ENCODE measurements at regions not wholly inside any gene's neighbourhood (a gene's known extent, or its start where the extent isn't known, plus 50 kb on each side); places are given as distances from the start of the nearest gene placed in this dataset.

DNA sequence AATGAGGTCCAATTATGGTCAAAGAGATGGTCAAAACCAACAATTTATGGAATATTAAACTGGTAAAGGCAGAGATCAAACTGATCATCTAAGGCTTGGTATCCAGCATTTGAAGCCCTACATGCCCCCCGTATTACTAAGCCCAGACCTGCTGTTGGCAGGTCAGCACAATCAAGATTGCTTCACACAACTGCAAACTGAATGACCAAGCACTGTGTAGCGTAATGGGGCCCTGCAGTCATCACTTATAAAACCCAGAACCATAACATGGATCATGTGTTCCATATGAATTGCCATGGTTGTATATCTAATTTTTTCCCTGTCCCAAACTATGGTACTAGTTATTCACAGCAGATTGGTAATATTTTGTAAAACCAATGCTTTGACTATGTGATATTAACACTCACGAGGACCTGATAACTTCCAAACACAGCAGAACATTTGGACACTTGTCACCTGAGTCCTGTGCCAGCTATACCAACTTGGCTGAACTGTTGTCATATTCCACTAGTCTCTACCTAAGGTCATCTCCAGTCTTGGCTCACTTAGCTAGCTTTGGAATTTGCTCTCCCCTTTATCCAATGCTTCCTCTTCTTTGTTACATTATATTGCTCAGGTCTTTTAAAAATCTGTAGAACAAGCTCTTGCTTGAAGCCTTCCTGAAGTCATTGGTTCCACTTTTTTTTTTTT is 81.7 kb upstream of the HMHB1 start:
- Histone ChIP-seq H3K9me3 (no peaks in the 10 kb centered on the region), H3K36me3 (ENCODE audit: low read depth) (no peaks in the 10 kb centered on the region), H3K4me1 (ENCODE audit: low read depth) (no peaks in the 10 kb centered on the region), H3K4me3 (no peak overlapping the region)
- TF ChIP-seq, protein P1, sequence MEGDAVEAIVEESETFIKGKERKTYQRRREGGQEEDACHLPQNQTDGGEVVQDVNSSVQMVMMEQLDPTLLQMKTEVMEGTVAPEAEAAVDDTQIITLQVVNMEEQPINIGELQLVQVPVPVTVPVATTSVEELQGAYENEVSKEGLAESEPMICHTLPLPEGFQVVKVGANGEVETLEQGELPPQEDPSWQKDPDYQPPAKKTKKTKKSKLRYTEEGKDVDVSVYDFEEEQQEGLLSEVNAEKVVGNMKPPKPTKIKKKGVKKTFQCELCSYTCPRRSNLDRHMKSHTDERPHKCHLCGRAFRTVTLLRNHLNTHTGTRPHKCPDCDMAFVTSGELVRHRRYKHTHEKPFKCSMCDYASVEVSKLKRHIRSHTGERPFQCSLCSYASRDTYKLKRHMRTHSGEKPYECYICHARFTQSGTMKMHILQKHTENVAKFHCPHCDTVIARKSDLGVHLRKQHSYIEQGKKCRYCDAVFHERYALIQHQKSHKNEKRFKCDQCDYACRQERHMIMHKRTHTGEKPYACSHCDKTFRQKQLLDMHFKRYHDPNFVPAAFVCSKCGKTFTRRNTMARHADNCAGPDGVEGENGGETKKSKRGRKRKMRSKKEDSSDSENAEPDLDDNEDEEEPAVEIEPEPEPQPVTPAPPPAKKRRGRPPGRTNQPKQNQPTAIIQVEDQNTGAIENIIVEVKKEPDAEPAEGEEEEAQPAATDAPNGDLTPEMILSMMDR (IDR thresholded peaks at IDR 0.05) = no peak
- ATAC-seq = no peak
- no peak for DNase-seq
- intact Hi-C loops (cut with DNase I, micrococcal nuclease) = no loop called here

DNA sequence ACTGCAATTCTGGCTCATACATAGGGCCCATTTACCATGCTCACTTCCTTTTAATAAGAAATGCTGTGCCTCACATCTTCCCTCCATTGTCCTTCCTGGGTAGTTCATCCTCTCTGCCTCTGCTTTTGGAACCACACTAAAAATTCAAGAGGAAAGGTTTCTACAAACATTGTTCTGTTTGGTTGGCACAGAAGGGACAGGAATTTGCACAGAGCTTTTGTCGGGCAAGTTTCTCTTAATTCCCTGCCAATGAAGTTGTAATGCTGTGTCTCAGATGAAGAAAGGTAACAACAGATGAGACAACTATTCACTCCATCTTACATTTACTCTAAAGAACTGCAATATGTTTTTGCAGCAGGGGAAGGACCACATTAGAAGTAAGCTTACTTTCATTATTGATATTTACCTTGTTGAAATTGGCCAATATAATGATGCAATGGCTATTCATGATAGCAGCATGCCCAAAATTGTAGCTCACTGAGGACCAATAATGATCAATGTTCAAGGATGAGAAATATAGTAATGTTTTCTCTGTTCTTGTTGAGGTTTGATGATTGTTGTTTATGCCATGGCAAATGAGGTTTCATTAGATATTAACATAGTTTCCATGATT is 82.5 kb upstream of the HMHB1 start:
- no peaks in the 10 kb centered on the region for H3K4me1 ChIP-seq (ENCODE audit: low read depth)
- no peak overlapping the region for H3K4me3 ChIP-seq
- DNase-seq (no peak), ATAC-seq (no peak)
- peaks cover 7% of the 10 kb centered on the region for H3K9me3 ChIP-seq
- TF ChIP-seq, protein P1 (IDR thresholded peaks at IDR 0.05) = no peak
- no peaks in the 10 kb centered on the region for H3K36me3 ChIP-seq (ENCODE audit: low read depth)
- intact Hi-C loops (cut with DNase I, micrococcal nuclease) = no loop called here

DNA sequence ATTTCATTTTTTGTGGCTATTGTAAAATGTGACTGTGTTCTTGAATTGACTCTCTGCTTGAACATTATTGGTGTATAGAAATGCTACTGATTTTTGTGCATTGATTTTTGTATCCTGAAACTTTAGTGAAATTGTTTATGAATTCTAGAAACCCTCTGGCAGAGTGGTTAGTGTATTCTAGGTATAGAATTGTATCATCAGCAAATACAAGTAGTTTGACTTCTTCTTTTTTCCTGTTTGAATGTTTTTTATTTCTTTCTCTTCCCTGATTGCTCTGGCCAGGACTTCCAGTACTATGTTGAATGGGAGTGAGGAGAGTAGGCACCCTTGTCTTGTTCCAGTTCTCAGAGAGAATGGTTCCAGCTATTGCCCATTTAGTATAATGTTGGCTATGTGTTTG is 88.8 kb upstream of the HMHB1 start:
- H3K36me3 ChIP-seq (ENCODE audit: low read depth) = no peaks in the 10 kb centered on the region
- peaks cover 10% of the 10 kb centered on the region for H3K9me3 ChIP-seq
- ATAC-seq (no peak), DNase-seq (no peak)
- H3K4me1 ChIP-seq (ENCODE audit: low read depth) = no peaks in the 10 kb centered on the region
- TF ChIP-seq, protein P1 (IDR thresholded peaks at IDR 0.05) = no peak
- H3K4me3 ChIP-seq = no peak overlapping the region
- intact Hi-C loops (cut with DNase I, micrococcal nuclease) = no loop called here

DNA sequence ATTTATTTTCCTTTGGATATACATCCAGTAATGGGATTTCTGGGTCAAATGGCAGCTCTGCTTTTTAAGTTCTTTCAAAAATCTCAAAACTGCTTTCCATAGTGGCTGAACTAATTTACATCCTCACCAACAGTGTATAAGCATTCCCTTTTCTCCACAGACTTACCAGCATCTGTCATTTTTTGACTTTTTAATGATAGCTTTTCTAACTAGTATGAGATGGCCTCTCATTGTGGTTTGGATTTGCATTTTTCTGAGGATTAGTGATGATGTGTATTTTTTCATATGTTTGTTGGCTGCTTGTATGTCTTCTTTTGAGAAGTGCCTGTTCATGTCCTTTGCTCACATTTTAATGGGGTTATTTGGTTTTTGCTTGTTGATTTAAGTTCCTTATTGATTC is 90.0 kb upstream of the HMHB1 start:
- no peak for ATAC-seq
- no peak overlapping the region for H3K4me3 ChIP-seq
- no peaks in the 10 kb centered on the region for H3K4me1 ChIP-seq (ENCODE audit: low read depth)
- TF ChIP-seq, protein P1 (IDR thresholded peaks at IDR 0.05) = no peak
- H3K9me3 ChIP-seq = peaks cover 10% of the 10 kb centered on the region
- intact Hi-C loops (cut with DNase I, micrococcal nuclease) = no loop called here
- H3K36me3 ChIP-seq (ENCODE audit: low read depth) = no peaks in the 10 kb centered on the region
- no peak for DNase-seq

DNA sequence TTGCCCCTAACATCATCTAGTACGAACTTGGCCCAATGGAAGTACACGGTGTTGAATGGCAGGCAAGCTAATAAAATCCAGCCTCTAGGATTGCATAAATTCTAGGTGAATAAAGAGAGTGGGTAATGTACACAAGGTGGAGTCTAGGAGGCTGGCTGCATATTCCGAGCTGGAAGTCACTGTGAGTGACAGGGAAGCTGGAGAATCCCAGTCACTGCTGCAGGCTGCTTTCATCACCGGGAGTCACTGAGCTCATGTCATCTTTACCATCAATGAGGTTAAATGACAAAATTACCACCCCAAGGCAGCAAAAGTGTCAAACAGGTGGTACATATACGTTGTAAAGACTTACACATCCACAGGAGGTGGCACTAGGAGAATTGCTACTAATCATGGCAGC is 91.3 kb upstream of the HMHB1 start:
- no peaks in the 10 kb centered on the region for H3K4me1 ChIP-seq (ENCODE audit: low read depth)
- intact Hi-C loops (cut with DNase I, micrococcal nuclease) = no loop called here
- no peaks in the 10 kb centered on the region for H3K36me3 ChIP-seq (ENCODE audit: low read depth)
- ATAC-seq (no peak), DNase-seq (no peak)
- TF ChIP-seq, protein P1 (IDR thresholded peaks at IDR 0.05) = no peak
- H3K4me3 ChIP-seq = no peak overlapping the region
- peaks cover 10% of the 10 kb centered on the region for H3K9me3 ChIP-seq
